ENCODE measurements at regions not wholly inside any gene's neighbourhood (a gene's known extent, or its start where the extent isn't known, plus 50 kb on each side); places are given as distances from the start of the nearest gene placed in this dataset.

DNA sequence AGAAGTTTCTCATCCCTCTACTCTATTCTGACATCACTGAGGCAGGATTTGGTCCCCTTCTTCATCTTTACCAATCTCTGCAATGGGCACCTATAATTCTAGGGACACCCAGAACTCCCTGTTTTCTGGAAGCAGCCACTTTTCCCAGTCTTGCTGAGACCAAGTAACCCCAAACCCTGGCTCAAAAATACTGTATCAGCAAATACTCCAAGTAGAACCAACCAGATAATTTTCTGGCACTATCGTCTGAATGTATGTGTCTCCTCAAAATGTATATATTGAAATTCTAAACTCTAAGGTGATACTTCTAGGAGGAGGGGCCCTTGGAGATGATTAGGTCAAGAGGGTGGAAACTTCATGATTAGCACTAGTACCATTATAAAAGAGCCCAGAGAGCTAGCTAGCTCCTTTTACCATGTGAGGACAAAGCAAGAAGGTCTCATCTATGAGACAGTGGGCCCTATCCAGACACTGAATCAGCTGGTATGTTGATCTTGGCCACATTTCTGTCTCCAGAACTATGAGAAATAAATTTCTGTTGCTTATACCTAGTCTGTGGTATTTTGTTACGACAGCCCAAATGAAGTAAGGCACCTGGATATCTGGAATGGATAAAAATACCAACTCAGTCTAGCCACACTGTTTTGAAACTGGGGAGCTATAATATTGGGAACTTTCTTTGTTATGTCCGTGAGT lies 464.4 kb downstream of the CDH11 start:
- in situ Hi-C loops (cut with MboI), result no loop called here
- ChIA-PET CTCF (interaction anchor here (1.0 kb wide), 1 partner anchor 13 kb away, joined by 3 read pairs; no protein-coding TSS in a partner anchor), RAD21 (ENCODE audit: unreplicated experiment) (no interaction called here), POLR2A (no interaction called here), SMC1A (ENCODE audit: uncharacterized antibody, unreplicated experiment) (interaction anchor here (0.6 kb wide), 2 partner anchors 10 to 338 kb away, joined by 3 read pairs; no protein-coding TSS in a partner anchor)
- H2AFZ ChIP-seq (ENCODE audit: control insufficient read depth, low read depth, low read length), result no peak overlapping the region
- FAIRE-seq (no peak), DNase-seq (ENCODE audit: low read depth, low spot score) (no peak), ATAC-seq (no peak)
- no peak overlapping the region for H3K27ac ChIP-seq (ENCODE audit: control insufficient read depth, insufficient read depth)
- no peaks in the 10 kb centered on the region for H3K36me3 ChIP-seq (ENCODE audit: control insufficient read depth in 2 of 2, insufficient read depth in 2 of 2, low read length in 1 of 2)
- no peak overlapping the region for H3K9ac ChIP-seq (ENCODE audit: control insufficient read depth, insufficient read depth, low read length)
- intact Hi-C loops (cut with micrococcal nuclease; ENCODE audit: unreplicated experiment), result no loop called here
- no peak overlapping the region for H3K4me3 ChIP-seq
- H3K4me2 ChIP-seq (ENCODE audit: control insufficient read depth, insufficient read depth), result no peak overlapping the region
- no TSS peak for BruUV-seq (replicated peaks)
- 4% methylated on average over 3 of the region's 3 CpGs for WGBS (ENCODE audit: insufficient coverage, insufficient replicate concordance, low lambda C conversion rate, missing lambda C conversion rate)
- no peaks in the 10 kb centered on the region for H3K9me3 ChIP-seq (replicated peaks; ENCODE audit: control insufficient read depth, insufficient read depth, low read length)
- TF ChIP-seq ZBED1 (IDR thresholded peaks at IDR 0.05; ENCODE audit: borderline replicate concordance), result no peak
- no peak for TF ChIP-seq TCF3 (IDR thresholded peaks at IDR 0.05; ENCODE audit: borderline replicate concordance, insufficient read depth, low read depth, low read length)
- no peak for TF ChIP-seq BRCA1 (IDR thresholded peaks at IDR 0.05; ENCODE audit: low read depth, low read length)
- no peak for TF ChIP-seq FOXM1 (IDR thresholded peaks at IDR 0.05; ENCODE audit: low read depth, low read length)
- no peak for TF ChIP-seq YBX1 (IDR thresholded peaks at IDR 0.05)
- TF ChIP-seq, protein P1, sequence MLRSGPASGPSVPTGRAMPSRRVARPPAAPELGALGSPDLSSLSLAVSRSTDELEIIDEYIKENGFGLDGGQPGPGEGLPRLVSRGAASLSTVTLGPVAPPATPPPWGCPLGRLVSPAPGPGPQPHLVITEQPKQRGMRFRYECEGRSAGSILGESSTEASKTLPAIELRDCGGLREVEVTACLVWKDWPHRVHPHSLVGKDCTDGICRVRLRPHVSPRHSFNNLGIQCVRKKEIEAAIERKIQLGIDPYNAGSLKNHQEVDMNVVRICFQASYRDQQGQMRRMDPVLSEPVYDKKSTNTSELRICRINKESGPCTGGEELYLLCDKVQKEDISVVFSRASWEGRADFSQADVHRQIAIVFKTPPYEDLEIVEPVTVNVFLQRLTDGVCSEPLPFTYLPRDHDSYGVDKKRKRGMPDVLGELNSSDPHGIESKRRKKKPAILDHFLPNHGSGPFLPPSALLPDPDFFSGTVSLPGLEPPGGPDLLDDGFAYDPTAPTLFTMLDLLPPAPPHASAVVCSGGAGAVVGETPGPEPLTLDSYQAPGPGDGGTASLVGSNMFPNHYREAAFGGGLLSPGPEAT (IDR thresholded peaks at IDR 0.05; ENCODE audit: low read depth), result no peak
- TF ChIP-seq E2F4 (IDR thresholded peaks at IDR 0.05; ENCODE audit: low read depth, low read length), result no peak
- no peak for TF ChIP-seq NFYB (IDR thresholded peaks at IDR 0.05; ENCODE audit: insufficient read depth, low read depth, low read length)
- TF ChIP-seq, protein P2, sequence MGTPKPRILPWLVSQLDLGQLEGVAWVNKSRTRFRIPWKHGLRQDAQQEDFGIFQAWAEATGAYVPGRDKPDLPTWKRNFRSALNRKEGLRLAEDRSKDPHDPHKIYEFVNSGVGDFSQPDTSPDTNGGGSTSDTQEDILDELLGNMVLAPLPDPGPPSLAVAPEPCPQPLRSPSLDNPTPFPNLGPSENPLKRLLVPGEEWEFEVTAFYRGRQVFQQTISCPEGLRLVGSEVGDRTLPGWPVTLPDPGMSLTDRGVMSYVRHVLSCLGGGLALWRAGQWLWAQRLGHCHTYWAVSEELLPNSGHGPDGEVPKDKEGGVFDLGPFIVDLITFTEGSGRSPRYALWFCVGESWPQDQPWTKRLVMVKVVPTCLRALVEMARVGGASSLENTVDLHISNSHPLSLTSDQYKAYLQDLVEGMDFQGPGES (IDR thresholded peaks at IDR 0.05), result no peak
- no peak for TF ChIP-seq ZNF217 (IDR thresholded peaks at IDR 0.05)
- no peak for TF ChIP-seq MXI1 (IDR thresholded peaks at IDR 0.05; ENCODE audit: low read depth, low read length)
- TF ChIP-seq ZBTB40 (IDR thresholded peaks at IDR 0.05; ENCODE audit: borderline replicate concordance), result no peak
- TF ChIP-seq PML (IDR thresholded peaks at IDR 0.05; ENCODE audit: low read length), result no peak
- no peaks in the 10 kb centered on the region for H4K20me1 ChIP-seq (ENCODE audit: control insufficient read depth, insufficient read depth)
- no peaks in the 10 kb centered on the region for H3K79me2 ChIP-seq (ENCODE audit: control insufficient read depth, insufficient read depth, low read length)
- H3K27me3 ChIP-seq (replicated peaks in 1 of 2; ENCODE audit: control insufficient read depth in 2 of 2, insufficient read depth in 2 of 2, low read length in 1 of 2), result no peaks in the 10 kb centered on the region
- no peaks in the 10 kb centered on the region for H3K4me1 ChIP-seq (ENCODE audit: control insufficient read depth, insufficient read depth, low read length)
